ENCODE measurements at regions not wholly inside any gene's neighbourhood (a gene's known extent, or its start where the extent isn't known, plus 50 kb on each side); places are given as distances from the start of the nearest gene placed in this dataset.

DNA sequence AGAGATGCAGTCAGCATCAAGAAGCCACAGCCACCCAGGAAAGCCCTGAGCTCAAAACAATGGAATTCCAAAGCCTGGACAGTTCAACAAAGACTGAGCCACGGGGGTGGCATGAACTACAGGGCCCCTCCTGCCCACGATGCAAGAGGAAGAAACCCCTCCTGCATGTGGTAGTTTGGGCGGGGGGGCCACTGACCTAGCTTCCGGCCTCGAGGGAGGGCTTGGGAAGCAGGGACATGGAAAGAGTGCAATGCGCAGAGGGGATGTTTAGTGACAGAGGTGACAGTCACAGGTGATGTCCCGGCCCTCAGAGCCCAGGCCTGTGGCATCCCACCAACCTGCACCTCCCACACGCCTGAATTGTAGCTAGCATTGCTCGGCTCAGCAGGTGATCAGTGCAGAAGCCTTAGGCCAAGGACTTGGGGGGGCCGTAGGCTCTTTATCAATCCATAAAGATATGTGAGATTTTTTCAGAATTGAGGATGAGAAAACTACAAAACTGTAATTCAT is 318.8 kb downstream of the TEX29 start:
- no peak overlapping the region for H3K4me3 ChIP-seq (ENCODE audit: low read depth, low read length)
- TF ChIP-seq, protein P1, sequence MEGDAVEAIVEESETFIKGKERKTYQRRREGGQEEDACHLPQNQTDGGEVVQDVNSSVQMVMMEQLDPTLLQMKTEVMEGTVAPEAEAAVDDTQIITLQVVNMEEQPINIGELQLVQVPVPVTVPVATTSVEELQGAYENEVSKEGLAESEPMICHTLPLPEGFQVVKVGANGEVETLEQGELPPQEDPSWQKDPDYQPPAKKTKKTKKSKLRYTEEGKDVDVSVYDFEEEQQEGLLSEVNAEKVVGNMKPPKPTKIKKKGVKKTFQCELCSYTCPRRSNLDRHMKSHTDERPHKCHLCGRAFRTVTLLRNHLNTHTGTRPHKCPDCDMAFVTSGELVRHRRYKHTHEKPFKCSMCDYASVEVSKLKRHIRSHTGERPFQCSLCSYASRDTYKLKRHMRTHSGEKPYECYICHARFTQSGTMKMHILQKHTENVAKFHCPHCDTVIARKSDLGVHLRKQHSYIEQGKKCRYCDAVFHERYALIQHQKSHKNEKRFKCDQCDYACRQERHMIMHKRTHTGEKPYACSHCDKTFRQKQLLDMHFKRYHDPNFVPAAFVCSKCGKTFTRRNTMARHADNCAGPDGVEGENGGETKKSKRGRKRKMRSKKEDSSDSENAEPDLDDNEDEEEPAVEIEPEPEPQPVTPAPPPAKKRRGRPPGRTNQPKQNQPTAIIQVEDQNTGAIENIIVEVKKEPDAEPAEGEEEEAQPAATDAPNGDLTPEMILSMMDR (IDR thresholded peaks at IDR 0.05; ENCODE audit: low read depth, low read length) = no peak

DNA sequence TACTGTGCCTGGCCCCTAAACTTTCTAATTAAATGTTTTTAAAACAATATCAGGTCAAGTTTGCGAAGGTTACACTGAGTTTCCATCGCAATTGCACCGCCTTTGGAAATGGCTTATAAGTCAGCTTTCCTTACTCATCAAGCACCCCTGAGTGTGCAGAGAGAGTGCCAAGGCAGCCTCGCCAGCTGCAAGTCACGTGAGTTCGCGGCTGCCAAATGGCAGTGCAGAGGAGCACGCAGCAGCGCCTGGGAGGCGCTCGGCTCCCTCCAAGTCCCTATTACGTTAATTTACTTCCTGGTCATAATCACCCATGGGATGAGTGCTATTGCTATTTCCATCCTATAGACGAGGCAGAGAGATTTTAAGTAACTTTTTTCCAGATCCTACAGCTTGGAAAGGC is 319.6 kb downstream of the TEX29 start:
- H3K4me3 ChIP-seq (ENCODE audit: low read depth, low read length) = no peak overlapping the region
- TF ChIP-seq, protein P1 (IDR thresholded peaks at IDR 0.05; ENCODE audit: low read depth, low read length) = no peak

DNA sequence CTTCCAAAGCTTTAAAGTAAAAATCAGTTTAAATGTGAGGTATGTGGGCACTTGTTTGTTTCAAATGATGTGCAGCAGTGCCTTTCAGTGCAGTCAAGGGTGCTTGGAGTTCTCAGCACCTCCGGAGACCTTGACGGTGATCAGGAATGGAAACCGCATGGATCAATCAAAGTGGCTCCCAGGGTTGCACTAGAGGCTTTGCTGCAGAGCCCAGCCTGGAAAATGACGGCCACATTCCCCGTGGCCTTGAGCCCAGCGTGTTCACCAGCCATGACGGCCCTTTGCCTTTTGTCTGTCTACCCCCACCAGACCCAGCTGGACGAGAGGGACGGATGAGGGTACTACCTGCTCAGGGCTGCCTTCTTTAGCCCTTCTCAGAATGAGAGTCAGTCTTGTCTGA is 320.0 kb downstream of the TEX29 start:
- TF ChIP-seq, protein P1 (IDR thresholded peaks at IDR 0.05; ENCODE audit: low read depth, low read length) = no peak
- H3K4me3 ChIP-seq (ENCODE audit: low read depth, low read length) = no peak overlapping the region

DNA sequence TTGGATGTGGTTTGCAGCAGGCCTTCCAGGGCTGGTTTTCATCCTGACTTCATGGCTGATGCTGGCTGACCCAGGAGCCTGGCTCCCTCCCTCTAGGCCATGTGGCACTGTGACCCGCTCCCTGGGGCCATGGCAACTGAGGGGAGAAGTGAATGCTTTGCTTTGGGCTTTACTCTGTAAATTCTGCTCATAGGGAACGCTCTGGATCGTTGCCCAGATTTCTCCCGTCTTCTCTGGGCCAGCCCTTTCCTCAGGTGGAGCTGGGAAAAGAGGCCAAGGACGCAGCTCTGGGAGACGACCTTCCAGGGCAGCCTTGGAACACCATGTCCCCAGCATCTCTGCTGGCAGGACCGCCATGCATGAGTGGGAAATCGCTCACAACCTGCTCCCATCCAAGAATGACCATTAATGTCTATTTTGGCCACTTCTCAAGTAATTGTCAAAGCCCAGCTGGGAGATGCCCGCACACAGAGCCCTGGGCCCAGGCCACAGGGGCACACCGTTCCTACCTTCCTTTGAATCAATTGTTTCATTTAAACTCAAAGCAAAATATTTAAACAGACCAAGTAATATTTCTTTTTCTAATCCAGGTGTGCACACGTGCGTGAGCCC is 321.8 kb downstream of the TEX29 start:
- TF ChIP-seq, protein P1 (IDR thresholded peaks at IDR 0.05; ENCODE audit: low read depth, low read length) = no peak
- no peak overlapping the region for H3K4me3 ChIP-seq (ENCODE audit: low read depth, low read length)

DNA sequence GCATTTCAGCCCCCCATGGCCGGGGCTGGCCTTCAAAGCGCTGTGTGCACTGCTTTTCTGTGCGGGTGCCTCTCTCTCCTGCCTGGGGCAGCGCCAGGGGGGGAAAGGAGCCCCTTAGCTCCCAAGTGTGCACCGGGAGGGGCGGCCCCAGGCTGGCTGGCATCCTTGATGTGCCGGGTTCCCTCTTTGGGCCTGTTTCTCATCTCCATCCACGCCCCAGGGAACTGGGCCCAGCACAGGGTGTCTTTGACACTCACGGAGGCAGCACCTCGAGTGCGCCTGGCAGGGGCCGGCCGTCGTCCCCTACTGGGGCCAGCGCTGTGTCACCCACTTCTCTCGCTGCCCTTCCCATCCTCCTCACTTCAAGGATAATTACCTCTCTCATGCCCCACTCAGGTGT is 324.3 kb downstream of the TEX29 start:
- TF ChIP-seq, protein P1 (IDR thresholded peaks at IDR 0.05; ENCODE audit: low read depth, low read length) = no peak
- H3K4me3 ChIP-seq (ENCODE audit: low read depth, low read length) = no peak overlapping the region

DNA sequence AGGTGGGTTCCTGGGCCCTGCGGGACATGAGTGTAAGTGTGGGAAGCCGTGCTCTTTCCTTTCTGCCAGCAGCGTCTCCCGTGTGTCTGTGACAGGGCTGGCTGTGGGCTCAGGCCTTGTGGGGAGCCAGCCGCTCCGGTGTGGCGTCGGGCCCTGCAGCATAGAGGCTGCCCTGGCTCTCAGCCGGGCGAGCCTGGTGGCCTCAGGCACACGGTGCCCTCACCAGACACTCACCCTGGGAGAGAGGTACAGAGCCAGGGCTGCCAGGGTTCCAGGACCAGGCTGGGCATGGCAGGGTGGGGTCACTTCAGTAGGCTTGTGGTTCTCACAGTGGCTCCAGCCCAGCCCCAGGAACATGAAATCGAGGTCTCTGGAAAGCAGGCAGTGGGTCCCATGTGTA is 324.8 kb downstream of the TEX29 start:
- TF ChIP-seq, protein P1 (IDR thresholded peaks at IDR 0.05; ENCODE audit: low read depth, low read length) = no peak
- H3K4me3 ChIP-seq (ENCODE audit: low read depth, low read length) = no peak overlapping the region

DNA sequence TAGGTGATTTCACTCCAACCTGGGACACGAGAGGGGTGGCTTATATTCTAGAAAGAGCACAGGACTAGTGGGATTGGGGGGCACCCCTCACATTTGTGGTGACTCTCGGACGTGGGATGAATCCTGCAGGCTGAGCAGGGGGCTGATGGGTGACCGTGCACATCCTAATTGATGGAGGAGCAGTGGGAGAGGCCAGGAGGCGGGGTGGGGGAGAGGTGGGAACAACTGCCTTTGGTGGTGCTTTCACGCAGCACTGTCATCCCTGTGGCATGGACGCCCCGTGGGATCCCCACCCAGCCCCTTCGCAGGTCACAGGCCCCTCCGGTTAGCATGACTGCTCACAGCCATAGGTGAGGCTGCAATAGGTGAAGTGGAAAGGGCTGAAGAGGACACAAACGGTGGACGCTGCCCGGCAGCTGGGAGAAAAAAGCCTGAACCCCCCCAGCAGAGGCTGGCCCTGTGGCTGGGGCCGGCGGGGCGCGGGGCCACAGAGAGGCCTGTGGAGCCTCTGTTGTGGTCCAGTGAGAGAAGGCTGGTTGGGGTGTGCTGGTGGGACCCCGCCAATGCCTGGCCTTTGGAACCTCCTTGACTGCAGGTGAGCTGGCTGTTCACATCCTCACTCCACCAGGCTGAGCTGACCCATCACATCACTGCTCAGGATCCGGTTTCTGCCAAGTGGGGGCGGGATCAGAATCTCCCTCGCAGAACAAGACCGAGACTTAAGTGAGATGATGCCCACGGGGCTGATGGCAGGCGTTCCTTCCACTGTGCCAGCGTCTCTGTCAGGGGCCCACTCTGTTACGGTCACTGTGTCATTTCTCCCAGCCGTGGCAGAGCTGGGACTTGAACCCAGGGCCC is 325.4 kb downstream of the TEX29 start:
- TF ChIP-seq, protein P1 (IDR thresholded peaks at IDR 0.05; ENCODE audit: low read depth, low read length) = no peak
- no peak overlapping the region for H3K4me3 ChIP-seq (ENCODE audit: low read depth, low read length)

All from WI38 (cell line).